ENCODE measurements at regions not wholly inside any gene's neighbourhood (a gene's known extent, or its start where the extent isn't known, plus 50 kb on each side); places are given as distances from the start of the nearest gene placed in this dataset.

DNA sequence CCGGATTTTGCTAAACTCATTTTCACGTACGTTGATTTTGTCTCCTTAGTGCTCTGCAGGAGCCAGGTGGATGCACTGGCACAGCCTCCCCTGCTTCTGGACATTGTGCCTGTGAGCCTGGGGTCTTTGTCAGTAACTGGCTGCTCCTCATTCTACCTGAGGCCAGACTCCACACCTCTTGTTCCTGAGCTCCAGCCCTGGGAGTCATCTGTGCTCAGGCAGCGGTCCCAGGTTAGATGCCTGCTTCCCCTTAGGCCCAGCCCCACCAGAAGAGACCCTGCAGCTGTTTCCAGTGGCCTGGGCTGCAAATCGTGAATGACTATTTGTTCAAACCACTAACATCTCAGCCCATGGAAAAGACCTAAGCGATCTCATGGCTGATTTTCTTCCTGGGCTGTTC, 129.1 kb downstream of the ERMARD start:
- DNase-seq (ENCODE audit: low read depth in 2 of 2, low spot score in 1 of 2) = no peak

DNA sequence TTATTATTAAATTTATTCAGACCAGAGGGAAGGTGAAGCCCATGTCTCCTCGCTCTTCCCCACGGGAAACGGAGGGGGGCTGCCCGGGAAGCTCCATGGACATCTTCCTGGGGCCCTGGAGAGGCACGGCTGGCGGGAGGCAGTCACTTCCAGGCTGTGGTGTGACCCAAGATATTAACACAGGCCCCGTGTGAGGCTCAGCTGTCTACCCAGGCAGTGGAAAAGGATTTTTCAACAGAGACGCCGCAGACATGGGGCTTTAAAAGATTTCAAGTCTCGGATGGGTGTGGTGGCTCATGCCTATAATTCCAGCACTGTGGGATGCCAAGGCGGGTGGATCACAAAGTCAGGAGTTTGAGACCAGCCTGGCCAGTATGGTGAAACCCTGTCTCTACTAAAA, 117.9 kb downstream of the ERMARD start:
- no peak for DNase-seq (ENCODE audit: low read depth in 2 of 2, low spot score in 1 of 2)

DNA sequence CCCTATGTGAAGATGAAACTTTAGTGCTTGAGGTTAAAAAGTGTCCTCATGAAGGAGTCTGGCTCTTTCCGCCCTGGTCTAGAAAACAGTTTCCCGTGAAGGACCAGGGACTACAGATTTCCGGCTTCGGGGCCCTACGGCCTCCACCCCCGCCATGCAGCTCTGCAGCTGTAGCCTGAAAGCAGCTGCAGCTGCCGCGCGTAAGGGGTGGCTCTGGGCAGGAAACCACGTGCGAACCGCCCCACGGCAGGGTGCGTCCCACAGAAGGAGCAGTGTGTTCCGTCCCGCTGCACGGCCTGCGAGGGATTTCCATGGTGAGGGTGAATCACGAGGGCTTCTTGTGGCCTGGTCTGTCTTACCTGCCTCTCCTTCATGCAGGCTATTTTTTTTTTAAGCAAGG, 117.0 kb downstream of the ERMARD start:
- DNase-seq (ENCODE audit: low read depth in 2 of 2, low spot score in 1 of 2) = peak; percentile 23 to 28

DNA sequence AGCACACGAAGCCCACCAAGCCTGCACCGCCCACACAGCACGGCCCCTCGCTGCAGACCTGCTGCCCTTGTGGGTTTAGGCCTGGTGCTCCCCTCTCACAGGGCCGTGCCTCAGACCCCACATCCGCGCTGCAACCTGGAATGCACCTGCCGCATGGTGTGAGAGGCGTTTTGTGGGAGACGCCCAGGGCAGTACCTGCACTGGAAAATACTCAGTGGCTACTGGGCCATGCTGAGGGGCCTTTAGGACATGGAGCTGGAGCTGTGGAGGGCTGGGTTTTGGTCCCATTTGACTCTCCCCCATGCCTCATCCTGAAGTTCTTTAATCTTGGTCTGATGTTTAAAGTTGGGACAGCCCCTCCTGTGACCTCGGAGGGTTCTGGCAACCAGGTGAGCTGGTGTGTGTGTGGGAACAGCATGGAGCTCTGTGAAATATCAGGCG, 116.3 kb downstream of the ERMARD start:
- no peak for DNase-seq (ENCODE audit: low read depth in 2 of 2, low spot score in 1 of 2)

DNA sequence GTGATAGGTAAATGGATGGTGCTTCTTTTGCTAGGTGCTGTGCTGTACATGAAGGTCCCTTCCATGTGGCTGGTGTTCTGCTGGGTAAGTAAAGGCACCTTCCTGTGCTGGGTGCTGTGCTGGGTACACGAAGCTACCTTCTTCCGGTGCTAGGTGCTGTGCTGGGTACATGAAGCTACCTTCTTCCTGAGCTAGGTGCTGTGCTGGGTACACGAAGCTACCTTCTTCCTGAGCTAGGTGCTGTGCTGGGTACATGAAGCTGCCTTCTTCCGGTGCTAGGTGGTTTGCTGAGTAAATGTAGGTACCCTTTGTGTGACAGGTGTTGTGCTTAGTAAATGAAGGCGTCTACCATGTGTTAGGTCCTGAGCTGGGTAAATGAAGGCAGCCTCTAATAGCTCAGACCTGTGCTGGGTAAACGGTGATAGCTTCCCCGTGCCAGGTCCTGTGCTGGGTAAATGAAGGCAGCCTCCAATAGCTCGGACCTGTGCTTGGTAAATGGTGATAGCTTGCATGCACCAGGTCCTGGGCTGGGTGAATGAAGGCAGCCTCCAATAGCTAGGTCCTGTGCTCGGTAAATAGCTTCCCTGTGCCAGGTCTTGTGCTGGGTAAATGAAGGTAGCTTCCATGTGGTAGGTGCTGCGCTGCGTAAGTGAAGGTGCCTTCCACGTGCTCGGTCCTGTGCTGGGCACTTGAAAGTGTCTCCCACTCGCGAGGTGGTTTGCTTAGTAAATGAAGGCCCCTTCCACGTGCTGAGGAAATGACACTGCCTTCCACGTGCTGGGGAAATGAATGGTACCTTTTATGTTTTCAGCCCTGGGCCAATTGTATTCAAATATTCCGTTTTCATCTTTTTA, 115.5 kb downstream of the ERMARD start:
- DNase-seq (ENCODE audit: low read depth in 2 of 2, low spot score in 1 of 2) = no peak

DNA sequence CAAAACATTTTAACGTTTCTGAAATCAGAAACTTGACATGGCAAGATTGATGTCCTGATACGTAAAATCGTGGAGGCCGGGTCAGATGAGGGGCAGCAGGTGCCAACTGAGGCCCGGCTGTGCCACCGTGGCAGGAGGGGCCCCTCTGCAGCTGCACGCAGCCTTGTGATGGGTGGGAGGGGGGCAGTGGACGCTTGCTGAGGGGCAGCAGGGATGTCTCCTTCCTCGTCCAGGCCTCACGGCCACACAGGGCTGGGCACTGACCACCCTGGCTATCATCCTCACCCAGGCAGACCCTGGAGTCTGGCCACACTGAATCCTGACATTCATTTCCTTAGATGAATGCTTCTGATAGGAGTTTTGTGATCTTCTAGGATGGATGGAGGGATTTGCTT, 114.7 kb downstream of the ERMARD start:
- DNase-seq (ENCODE audit: low read depth in 2 of 2, low spot score in 1 of 2) = no peak

DNA sequence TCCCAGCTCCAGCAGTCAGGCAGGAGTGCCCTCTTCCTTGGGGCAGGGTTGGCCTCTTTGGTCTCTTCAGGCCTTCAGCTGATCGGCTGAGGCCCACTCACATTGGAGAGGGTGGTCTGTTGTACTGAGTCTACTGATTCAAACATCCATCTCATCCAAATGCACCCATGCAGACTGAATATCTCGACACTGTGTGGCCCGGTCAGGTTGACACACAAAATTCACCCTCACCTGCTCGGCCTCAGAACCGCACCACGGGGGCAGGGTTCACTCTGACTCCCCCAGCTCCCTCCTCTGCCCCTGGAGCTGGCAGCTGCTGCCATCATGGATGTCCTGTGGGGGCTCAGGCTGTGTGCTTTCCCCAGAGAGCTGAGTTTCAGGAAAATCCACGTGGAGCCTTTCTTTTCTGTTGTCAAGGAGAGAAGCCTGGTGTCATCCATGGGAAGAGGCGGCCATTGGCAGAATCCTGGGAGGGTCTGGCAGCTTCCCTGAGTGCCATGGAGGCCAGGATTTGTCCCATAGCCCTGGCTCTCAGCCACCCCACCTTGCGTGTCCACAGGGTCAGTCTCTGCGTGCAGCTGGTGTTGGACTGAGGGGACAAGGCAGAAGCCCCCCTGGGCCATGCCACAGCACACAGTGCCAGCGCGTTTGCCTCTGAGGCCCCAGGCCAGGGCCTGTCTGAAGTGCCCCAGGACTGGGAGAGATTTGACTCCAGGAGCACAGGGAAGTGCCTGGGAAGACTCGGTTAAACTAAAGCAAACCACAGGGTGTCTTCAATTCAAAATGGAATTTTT, 114.1 kb downstream of the ERMARD start:
- DNase-seq (ENCODE audit: low read depth in 2 of 2, low spot score in 1 of 2) = no peak

DNA sequence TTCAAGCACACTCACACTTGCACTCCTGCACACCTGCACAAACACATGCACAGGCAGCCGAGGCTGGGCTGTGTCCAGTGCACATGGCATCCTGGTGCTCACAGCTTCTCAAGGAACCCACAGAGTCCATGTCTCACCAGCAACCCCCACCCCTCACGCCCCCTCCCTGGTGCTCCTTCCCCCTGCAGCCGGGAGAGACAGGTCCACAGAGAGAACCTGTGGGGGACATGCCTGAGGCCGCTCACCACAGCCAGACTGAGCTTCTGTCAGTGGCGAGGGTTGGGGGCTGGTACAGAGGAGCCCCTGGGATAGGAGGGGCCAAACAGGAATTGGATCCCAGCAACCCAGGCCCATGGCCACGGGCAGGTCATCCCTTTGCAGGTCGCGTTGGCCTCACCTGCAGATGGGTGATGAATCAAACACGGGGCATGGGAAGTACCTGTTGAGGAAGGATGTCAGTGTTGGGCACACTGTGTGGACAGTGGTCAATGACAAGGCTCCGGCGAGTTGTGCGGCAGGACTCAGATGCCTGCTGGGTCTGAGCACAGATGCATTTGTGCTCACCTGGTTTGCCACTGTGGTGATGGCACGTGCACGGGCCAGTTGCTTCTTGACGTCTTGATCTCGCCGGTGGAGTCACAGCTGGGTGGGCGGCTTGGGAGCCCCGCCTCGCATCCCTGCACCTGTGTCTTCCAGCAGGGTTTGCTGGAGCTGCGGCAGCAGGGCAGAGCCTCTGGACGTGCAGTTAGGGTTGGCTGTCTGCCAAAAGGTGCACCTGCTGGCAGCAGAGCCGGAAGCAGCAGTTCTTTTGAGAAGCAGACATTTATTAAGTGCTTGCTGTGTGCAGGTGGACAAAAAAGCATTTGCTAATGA, 113.0 kb downstream of the ERMARD start:
- no peak for DNase-seq (ENCODE audit: low read depth in 2 of 2, low spot score in 1 of 2)

DNA sequence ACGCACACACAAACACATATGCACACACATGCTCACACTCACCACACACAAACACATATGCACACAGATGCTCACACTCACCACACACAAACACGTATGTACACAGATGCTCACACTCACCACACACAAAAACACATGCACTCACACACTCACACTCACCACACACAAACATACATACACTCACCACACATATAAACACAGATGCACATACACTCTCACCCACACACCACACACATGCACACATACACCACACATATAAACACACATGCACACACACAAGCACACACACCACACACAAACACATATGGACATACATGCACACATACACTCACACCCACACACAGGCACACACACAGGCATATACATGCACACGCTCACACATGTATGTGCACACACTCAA, 112.3 kb downstream of the ERMARD start:
- DNase-seq (ENCODE audit: low read depth in 2 of 2, low spot score in 1 of 2) = no peak

DNA sequence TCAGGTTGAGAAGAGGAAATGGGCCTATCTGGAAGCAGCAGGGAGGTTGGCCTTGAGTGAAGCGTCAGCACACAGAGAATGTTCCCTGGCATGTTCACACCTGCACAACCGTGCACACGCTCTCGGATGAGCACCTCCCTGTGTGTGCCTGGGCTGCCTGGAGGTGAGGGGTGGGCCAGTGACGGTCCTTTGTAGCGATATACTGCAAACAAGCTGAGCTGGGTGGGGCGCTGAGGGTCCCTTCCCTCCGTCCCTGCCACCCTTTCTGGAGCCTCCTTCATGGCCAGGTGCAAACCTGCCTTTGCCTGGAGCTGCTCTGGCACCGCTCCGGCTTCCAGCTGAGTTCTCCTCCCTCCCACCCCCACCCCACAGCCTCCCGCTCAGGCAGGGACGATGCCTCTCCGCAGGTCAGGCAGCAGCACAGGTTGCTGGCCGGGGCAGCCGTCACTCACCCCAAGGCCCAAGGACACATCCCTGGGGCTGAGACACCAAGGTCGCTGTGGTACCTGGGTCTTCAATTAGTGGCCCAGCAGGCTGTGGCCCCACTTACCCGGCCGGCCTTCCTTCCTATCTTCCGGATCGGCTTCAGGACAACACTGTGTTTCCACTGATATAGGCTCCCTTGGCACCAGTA, 111.6 kb downstream of the ERMARD start:
- no peak for DNase-seq (ENCODE audit: low read depth in 2 of 2, low spot score in 1 of 2)

DNA sequence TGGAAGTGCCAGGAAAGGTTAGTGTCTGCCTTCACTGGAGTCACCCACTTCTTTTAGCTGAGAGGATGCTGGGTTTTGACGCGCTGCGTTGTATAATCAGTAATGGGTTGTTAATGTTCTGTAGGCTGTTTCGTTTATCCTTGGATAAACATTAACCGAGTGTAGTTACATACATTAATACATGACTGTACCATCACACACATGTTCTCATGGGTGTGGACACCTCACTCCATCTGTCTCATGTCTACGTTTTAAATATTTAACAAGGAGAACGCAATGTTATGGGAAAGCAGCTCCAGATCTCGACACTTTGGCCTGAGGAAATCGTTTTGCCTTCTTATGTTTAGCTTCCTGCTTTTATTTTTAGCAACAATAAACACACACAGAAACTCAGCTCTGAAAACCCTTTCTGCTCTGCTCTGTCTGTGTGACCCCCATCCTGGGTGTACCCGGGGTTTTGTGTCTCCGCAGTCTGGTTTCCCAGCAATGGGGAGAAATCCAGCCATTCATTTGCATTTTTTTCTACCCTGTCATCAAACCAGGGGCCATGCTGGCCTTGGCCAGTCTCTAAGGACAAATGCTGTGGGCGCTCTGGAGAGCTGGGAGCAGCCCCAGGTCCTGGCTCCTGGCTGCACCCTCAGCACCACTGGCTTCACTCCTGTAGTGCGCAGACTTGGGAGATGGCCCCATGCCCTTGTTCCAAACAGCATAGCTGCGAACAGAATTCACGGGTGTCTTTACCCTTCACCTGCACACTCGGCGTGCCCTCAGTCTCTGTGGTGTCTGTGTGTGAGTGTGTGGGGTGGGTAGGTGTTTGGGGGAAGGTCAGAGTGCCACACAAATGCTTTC, 110.8 kb downstream of the ERMARD start:
- no peak for DNase-seq (ENCODE audit: low read depth in 2 of 2, low spot score in 1 of 2)

DNA sequence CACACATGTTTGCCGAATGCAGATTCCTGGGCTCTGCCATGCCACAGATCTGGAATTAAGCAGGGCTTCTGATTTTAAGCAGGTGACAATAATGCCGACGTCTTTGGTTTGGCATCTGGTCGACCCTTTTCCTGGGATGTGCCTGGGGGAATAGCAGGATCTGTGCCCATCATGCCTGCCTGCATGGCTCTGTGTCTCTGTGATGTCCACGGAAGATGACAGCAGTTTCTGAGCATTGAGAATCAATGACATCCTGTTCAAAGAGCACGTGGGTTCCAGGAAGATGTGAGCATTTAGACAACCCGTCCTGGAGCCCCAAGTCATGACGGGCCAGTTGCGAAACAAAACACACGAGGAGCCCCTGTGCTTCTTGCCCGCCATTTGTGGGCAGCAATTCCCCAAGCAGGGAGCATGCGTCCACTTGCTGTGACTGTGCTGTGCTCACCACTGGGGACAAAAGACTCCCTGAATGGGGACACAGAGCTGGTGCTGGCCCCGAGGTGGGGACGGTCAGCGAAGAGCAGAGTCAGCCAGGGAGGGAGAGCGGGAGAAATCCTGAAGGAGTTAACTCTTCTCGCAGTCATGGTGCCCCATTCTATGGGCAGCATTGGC, 110.1 kb downstream of the ERMARD start:
- no peak for DNase-seq (ENCODE audit: low read depth in 2 of 2, low spot score in 1 of 2)

DNA sequence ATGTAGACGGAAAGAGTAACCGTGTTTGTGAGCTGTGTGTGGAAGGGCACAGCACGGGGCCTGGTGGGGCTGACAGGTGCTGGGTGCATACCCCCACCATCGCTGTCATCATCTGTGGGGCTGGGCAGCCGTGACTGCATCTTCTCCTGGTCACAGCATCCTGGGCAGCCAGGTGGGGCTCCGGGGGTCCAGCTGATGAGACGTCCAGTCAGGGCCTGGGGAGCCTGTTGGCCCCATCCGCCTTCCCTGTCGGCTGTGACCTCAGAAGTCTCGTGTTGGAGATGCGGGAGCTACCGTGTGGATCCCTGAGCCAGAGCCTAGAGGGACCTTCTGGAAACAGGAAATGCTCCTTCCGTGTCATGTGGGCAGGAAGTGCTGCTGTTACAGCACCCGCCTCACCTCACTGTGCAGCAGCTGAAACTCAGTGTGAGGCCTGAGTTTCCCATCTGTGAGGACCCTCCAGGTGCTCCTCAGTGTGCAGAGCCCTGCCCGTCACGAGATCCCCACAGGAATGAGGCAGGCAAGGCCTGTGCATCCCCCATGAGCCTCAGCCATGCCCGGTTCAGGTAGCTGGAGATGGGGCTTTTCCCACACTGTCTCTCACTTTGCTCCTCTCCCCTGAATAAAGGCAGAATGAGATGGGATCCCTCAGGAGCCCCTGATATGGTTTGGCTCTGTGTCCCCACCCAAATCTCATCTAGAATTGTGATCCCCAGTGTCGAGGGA, 108.7 kb downstream of the ERMARD start:
- no peak for DNase-seq (ENCODE audit: low read depth in 2 of 2, low spot score in 1 of 2)

DNA sequence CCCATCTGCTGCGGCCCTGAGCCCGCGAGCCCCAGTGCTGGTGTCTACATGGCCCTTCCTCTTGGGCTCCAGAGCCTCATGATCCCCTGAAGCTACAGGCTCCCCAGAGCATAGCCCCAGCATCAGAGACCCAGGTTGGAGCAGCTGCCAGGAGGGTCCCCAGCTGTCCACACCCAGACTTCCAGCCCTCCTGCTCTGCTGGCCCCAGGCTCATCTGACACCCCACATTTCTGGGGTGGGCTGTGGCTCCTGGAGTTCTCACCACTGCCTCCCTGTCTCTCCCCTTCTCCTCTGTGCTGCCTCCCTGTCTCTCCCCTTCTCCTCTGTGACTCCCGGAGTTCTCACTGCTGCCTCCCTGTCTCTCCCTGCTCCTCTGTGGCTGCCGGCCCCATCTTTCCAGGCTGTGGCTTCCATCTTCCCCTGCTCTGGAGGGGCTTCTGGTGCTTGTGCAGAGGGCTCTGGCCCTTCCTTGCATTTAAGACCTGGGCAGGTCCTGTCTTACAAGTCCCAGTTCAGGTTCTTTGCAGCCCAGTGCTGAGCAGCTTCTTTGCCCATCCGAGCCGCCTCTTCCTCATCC, 108.1 kb downstream of the ERMARD start:
- no peak for DNase-seq (ENCODE audit: low read depth in 2 of 2, low spot score in 1 of 2)

DNA sequence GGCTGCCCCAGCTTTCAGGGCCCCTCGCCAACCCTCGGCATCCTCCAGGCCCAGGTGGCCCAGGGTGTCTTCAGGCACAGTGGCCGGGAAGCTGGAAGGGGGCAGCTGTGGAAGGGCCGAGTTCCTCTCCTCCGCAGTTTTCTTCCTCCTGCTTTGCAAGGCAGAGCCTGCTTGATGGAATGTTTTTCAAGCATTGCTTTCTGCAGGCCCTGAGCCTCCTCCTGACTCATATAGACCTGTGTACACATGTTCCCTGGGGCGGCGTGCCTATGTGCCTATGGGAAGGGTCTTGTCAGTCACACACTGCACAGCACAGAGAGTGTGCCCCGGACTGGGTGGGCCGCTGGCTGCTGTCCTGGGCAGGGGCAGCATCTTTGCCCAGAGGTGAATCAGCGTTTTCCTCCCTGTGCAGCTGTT, 107.5 kb downstream of the ERMARD start:
- no peak for DNase-seq (ENCODE audit: low read depth in 2 of 2, low spot score in 1 of 2)

DNA sequence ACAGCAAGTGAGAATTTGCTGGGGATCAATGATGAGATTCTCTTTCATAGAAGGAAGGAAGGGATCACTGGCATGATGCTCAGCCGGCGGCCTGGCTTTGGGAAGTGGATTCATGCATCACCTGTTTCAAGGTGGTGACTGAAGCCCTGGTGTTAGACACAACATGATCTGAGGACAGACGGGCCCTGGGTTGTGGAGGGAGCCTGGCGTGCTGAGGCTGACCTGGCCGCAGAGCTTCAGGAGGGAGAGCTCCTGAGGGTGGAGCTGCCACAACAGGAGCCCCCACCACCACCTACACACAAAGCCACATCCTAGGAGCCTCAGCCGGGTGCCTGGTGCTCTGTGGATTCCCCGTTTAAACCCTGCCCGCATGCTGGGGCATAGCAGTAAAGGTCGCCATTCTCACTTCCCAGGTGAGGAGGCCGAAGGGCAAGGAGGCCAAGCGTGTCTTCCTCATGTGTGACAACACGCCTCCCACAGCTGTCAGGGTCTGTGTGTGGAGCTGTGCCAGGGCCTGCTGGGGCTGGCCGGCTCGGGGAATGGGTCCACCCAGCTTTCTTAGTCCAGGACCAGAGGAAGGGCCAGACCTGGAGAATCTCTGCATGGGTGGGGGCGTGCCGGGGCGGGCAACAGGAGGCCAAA, 107.0 kb downstream of the ERMARD start:
- no peak for DNase-seq (ENCODE audit: low read depth in 2 of 2, low spot score in 1 of 2)

DNA sequence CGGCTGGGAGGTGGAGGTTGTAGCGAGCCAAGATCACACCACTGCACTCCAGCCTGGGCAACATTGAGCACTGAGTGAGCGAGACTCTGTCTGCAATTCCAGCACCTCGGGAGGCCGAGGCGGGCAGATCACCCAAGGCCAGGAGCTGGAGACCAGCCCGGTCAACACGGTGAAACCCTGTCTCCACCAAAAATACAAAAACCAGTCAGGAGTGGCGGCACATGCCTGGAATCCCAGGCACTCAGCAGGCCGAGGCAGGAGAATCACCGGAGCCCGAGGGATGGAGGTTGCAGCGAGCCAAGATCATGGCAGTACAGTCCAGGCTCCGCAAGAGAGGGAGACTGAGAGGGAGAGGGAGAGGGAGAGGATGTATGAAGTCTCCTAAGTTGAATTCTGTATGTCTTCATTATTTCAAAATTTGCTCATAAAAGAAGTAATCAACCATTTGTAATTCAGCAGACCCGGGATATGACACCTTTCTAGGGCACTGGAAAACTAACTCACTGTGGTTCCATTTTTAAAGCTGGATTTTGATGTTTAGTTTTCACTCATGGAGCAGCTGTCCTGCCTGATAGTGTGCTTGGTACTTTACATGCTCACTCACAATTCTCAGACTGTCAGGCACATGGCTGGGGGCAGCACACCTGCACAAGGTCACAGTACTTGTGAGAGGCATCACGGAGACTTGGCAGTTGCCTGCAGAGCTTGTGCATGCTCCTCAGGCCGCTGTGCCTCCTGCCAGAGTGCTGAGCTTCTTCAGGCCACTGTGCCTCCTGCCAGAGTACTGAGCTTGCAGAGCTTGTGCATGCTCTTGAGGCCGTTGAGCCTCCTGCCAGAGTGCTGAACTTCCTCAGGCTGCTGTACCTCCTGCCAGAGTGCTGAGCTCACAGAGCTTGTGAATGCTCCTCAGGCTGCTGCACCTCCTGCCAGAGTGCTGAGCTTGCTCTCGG, 106.2 kb downstream of the ERMARD start:
- DNase-seq (ENCODE audit: low read depth in 2 of 2, low spot score in 1 of 2) = no peak

Measured in stimulated activated CD8-positive, alpha-beta memory T cell treated with anti-CD3 and anti-CD28 coated beads, Interleukin-4, amount 100 ng/mL, for 1 hour (primary cell).